ENCODE measurements at regions not wholly inside any gene's neighbourhood (a gene's known extent, or its start where the extent isn't known, plus 50 kb on each side); places are given as distances from the start of the nearest gene placed in this dataset.

- Histone ChIP-seq H3K36me3 (ENCODE audit: insufficient read depth, low read length) (no peaks in the 10 kb centered on the region), H3K9me3 (ENCODE audit: low read length) (no peaks in the 10 kb centered on the region), H3K4me2 (ENCODE audit: low read length) (no peak overlapping the region), H3K9ac (ENCODE audit: low read length) (no peak overlapping the region), H3K27ac (ENCODE audit: low read length) (no peak overlapping the region), H3K4me3 (ENCODE audit: low read length) (no peak overlapping the region), H4K20me1 (ENCODE audit: insufficient read depth) (no peaks in the 10 kb centered on the region), H3F3A (ENCODE audit: insufficient read depth, low read length, poor library complexity, severe bottlenecking) (no peaks in the 10 kb centered on the region), H3K79me2 (replicated peaks; ENCODE audit: insufficient read depth, low read length) (no peaks in the 10 kb centered on the region), H3K27me3 (ENCODE audit: insufficient read depth, low read depth, low read length) (no peaks in the 10 kb centered on the region), H3K9me2 (ENCODE audit: insufficient read depth, low read length) (no peaks in the 10 kb centered on the region), H2AFZ (ENCODE audit: low read depth, low read length) (no peak overlapping the region)
- no peak for TF ChIP-seq CTCF (IDR thresholded peaks at IDR 0.05; ENCODE audit: poor library complexity, severe bottlenecking)
- TF ChIP-seq RAD21 (conservative IDR thresholded peaks at IDR 0.05), result no peak
- TF ChIP-seq REST (IDR thresholded peaks at IDR 0.05; ENCODE audit: borderline replicate concordance), result no peak
- TF ChIP-seq TAF1 (IDR thresholded peaks at IDR 0.05; ENCODE audit: low read depth), result no peak
- no peak for TF ChIP-seq MXI1 (conservative IDR thresholded peaks at IDR 0.05; ENCODE audit: poor library complexity, severe bottlenecking)
- TF ChIP-seq SMC3 (conservative IDR thresholded peaks at IDR 0.05; ENCODE audit: poor library complexity), result no peak
- TF ChIP-seq EZH2 (IDR thresholded peaks at IDR 0.05; ENCODE audit: borderline replicate concordance, insufficient read depth, low read length, poor library complexity, severe bottlenecking), result no peak
- TF ChIP-seq EP300 (conservative IDR thresholded peaks at IDR 0.05; ENCODE audit: poor library complexity, severe bottlenecking), result no peak
- no peak for TF ChIP-seq POLR2AphosphoS5 (IDR thresholded peaks at IDR 0.05)
These were observed 127.4 kb upstream of the EGLN3 start for GRCh38 chr14:34078117-34078743.

- no peak overlapping the region for H2AFZ ChIP-seq (ENCODE audit: low read depth, low read length)
- no peaks in the 10 kb centered on the region for H4K20me1 ChIP-seq (ENCODE audit: insufficient read depth)
- no peak overlapping the region for H3K4me2 ChIP-seq (ENCODE audit: low read length)
- no peaks in the 10 kb centered on the region for H3K9me2 ChIP-seq (ENCODE audit: insufficient read depth, low read length)
- H3K27me3 ChIP-seq (ENCODE audit: insufficient read depth, low read depth, low read length), result no peaks in the 10 kb centered on the region
- no peak overlapping the region for H3K4me3 ChIP-seq (ENCODE audit: low read length)
- no peaks in the 10 kb centered on the region for H3K79me2 ChIP-seq (replicated peaks; ENCODE audit: insufficient read depth, low read length)
- H3K36me3 ChIP-seq (ENCODE audit: insufficient read depth, low read length), result no peaks in the 10 kb centered on the region
- H3F3A ChIP-seq (ENCODE audit: insufficient read depth, low read length, poor library complexity, severe bottlenecking), result no peaks in the 10 kb centered on the region
- no peak for TF ChIP-seq EP300 (conservative IDR thresholded peaks at IDR 0.05; ENCODE audit: poor library complexity, severe bottlenecking)
- TF ChIP-seq MXI1 (conservative IDR thresholded peaks at IDR 0.05; ENCODE audit: poor library complexity, severe bottlenecking), result no peak
- no peak for TF ChIP-seq POLR2AphosphoS5 (IDR thresholded peaks at IDR 0.05)
- TF ChIP-seq RAD21 (conservative IDR thresholded peaks at IDR 0.05), result no peak
- no peak for TF ChIP-seq CTCF (IDR thresholded peaks at IDR 0.05; ENCODE audit: poor library complexity, severe bottlenecking)
- no peak for TF ChIP-seq SMC3 (conservative IDR thresholded peaks at IDR 0.05; ENCODE audit: poor library complexity)
- no peak for TF ChIP-seq TAF1 (IDR thresholded peaks at IDR 0.05; ENCODE audit: low read depth)
- TF ChIP-seq REST (IDR thresholded peaks at IDR 0.05; ENCODE audit: borderline replicate concordance), result no peak
- TF ChIP-seq EZH2 (IDR thresholded peaks at IDR 0.05; ENCODE audit: borderline replicate concordance, insufficient read depth, low read length, poor library complexity, severe bottlenecking), result no peak
- H3K27ac ChIP-seq (ENCODE audit: low read length), result no peak overlapping the region
- H3K9ac ChIP-seq (ENCODE audit: low read length), result no peak overlapping the region
- H3K9me3 ChIP-seq (ENCODE audit: low read length), result no peaks in the 10 kb centered on the region
These were observed 125.0 kb upstream of the EGLN3 start for GRCh38 chr14:34075826-34076225.
